Ammon's horn (tissue), 1 donor: ENCODE measurements at regions not wholly inside any gene's neighbourhood (a gene's known extent, or its start where the extent isn't known, plus 50 kb on each side); places are given as distances from the start of the nearest gene placed in this dataset.
A peak's percentile ranks its signal among the peaks of the same experiment; 100 is the strongest.
"Not testable (repeated sequence)": the region's sequence is repeated elsewhere in the genome, so short reads cannot be mapped to it uniquely, and the experiment has no call there.

Experiments
- DNase-seq: peaks from one replicate; pipeline ENCODE4 v3.0.0-alpha.2; 2016; ENCODE audit warnings: low spot score

- no peak for DNase-seq
These were observed 116.1 kb downstream of the RIN2 start for GRCh38 chr20:19874040-19874727.

- peak; percentile 24 for DNase-seq
These were observed 117.5 kb downstream of the RIN2 start for GRCh38 chr20:19875376-19876221.

GRCh38 chr20:19876828-19877460 lies 118.9 kb downstream of the RIN2 start:
- DNase-seq = no peak

- DNase-seq = not testable (repeated sequence)
These were observed 121.8 kb downstream of the RIN2 start for GRCh38 chr20:19879874-19880255.

GRCh38 chr20:19880256-19881079 lies 122.4 kb downstream of the RIN2 start:
- no peak for DNase-seq

GRCh38 chr20:19881080-19881840 lies 123.2 kb downstream of the RIN2 start:
- no peak for DNase-seq

GRCh38 chr20:19881990-19882389 lies 123.9 kb downstream of the RIN2 start:
- DNase-seq = no peak

GRCh38 chr20:19882446-19882845 lies 124.4 kb downstream of the RIN2 start:
- DNase-seq = no peak

GRCh38 chr20:19883501-19883900 lies 125.4 kb downstream of the RIN2 start:
- DNase-seq = no peak

- no peak for DNase-seq
These were observed 127.5 kb downstream of the RIN2 start for GRCh38 chr20:19885594-19885938.

GRCh38 chr20:19885939-19886660 lies 128.0 kb downstream of the RIN2 start:
- peak; percentile 70 for DNase-seq

- DNase-seq = peak; percentile 41
These were observed 128.7 kb downstream of the RIN2 start for GRCh38 chr20:19886661-19887288.

- DNase-seq = peak; percentile 37
These were observed 129.4 kb upstream of the NAA20 start for GRCh38 chr20:19887556-19888268.

GRCh38 chr20:19888269-19888671 lies 128.9 kb upstream of the NAA20 start:
- peak; percentile 66 for DNase-seq

- peak; percentile 75 for DNase-seq
These were observed 127.9 kb upstream of the NAA20 start for GRCh38 chr20:19889011-19889953.

- no peak for DNase-seq
These were observed 126.6 kb upstream of the NAA20 start for GRCh38 chr20:19890445-19891051.

GRCh38 chr20:19893356-19893755 lies 123.8 kb upstream of the NAA20 start:
- DNase-seq = no peak

GRCh38 chr20:19895761-19896160 lies 121.4 kb upstream of the NAA20 start:
- DNase-seq = no peak
